Stimulated activated CD4-positive, alpha-beta T cell treated with anti-CD3 and anti-CD28 coated beads, Interleukin-2, amount 100 ng/mL, for 24 hours (primary cell): ENCODE measurements at regions not wholly inside any gene's neighbourhood (a gene's known extent, or its start where the extent isn't known, plus 50 kb on each side); places are given as distances from the start of the nearest gene placed in this dataset.

Experiments
- DNase-seq, 2 donors: peaks; one replicate each; pipeline ENCODE4 v3.0.0-alpha.2; 2020

- DNase-seq: no peak
Observed at GRCh38 chr13:61013796-61014195, 401.9 kb downstream of the PCDH20 start.

- no peak for DNase-seq
Observed at GRCh38 chr13:61010358-61010757, 405.3 kb downstream of the PCDH20 start.

GRCh38 chr13:61002686-61003085, 413.0 kb downstream of the PCDH20 start:
- no peak for DNase-seq

GRCh38 chr13:60990032-60990733, 425.5 kb downstream of the PCDH20 start:
- no peak for DNase-seq

- no peak for DNase-seq
Observed at GRCh38 chr13:60986301-60986700, 429.3 kb downstream of the PCDH20 start.

- no peak for DNase-seq
Observed at GRCh38 chr13:60981407-60981806, 434.2 kb downstream of the PCDH20 start.

- no peak for DNase-seq
Observed at GRCh38 chr13:60976367-60976766, 439.3 kb downstream of the PCDH20 start.

- no peak for DNase-seq
Observed at GRCh38 chr13:60974296-60974695, 441.4 kb downstream of the PCDH20 start.

GRCh38 chr13:60973529-60973928, 442.1 kb downstream of the PCDH20 start:
- no peak for DNase-seq

- DNase-seq: no peak
Observed at GRCh38 chr13:60970736-60971135, 444.9 kb downstream of the PCDH20 start.

- DNase-seq: no peak
Observed at GRCh38 chr13:60969656-60970055, 446.0 kb downstream of the PCDH20 start.

- no peak for DNase-seq
Observed at GRCh38 chr13:60959427-60959826, 456.2 kb downstream of the PCDH20 start.

GRCh38 chr13:60957816-60958215, 457.8 kb downstream of the PCDH20 start:
- DNase-seq: no peak

- no peak for DNase-seq
Observed at GRCh38 chr13:60945396-60945795, 470.3 kb downstream of the PCDH20 start.

GRCh38 chr13:60944863-60945262, 470.8 kb downstream of the PCDH20 start:
- no peak for DNase-seq

- DNase-seq: no peak
Observed at GRCh38 chr13:60944016-60944415, 471.6 kb downstream of the PCDH20 start.

GRCh38 chr13:60936281-60936680, 479.4 kb downstream of the PCDH20 start:
- DNase-seq: no peak

- no peak for DNase-seq
Observed at GRCh38 chr13:60933638-60934037, 482.0 kb downstream of the PCDH20 start.

- no peak for DNase-seq
Observed at GRCh38 chr13:60931858-60932546, 483.6 kb downstream of the PCDH20 start.

GRCh38 chr13:60925686-60926085, 490.0 kb downstream of the PCDH20 start:
- DNase-seq: no peak

- no peak for DNase-seq
Observed at GRCh38 chr13:60924856-60925255, 490.8 kb downstream of the PCDH20 start.

GRCh38 chr13:60922576-60923231, 492.9 kb downstream of the PCDH20 start:
- no peak for DNase-seq

GRCh38 chr13:60893801-60894200, 496.8 kb downstream of the TDRD3 start:
- DNase-seq: no peak

GRCh38 chr13:60887711-60888110, 490.7 kb downstream of the TDRD3 start:
- no peak for DNase-seq
